Mesodermal cell (in vitro differentiated cells): ENCODE measurements at regions not wholly inside any gene's neighbourhood (a gene's known extent, or its start where the extent isn't known, plus 50 kb on each side); places are given as distances from the start of the nearest gene placed in this dataset.
"Not testable (repeated sequence)": the region's sequence is repeated elsewhere in the genome, so short reads cannot be mapped to it uniquely, and the experiment has no call there.

Experiments used
- H3K27ac ChIP-seq: 2 replicates; pipeline ENCODE4 v1.7.0; 2013; ENCODE audit warnings: mild to moderate bottlenecking, low read depth, low read length, moderate library complexity; ENCODE audit not compliant: severe bottlenecking
- H3K36me3 ChIP-seq: 2 replicates; pipeline ENCODE4 v1.7.1; 2013; ENCODE audit warnings: mild to moderate bottlenecking, low read length, moderate library complexity; ENCODE audit not compliant: control insufficient read depth, insufficient read depth
- H3K4me1 ChIP-seq: one replicate; pipeline ENCODE4 v1.7.1; 2013; ENCODE audit warnings: mild to moderate bottlenecking, low read length; ENCODE audit not compliant: insufficient read depth, control insufficient read depth, poor library complexity, severe bottlenecking
- H3K4me3 ChIP-seq: 2 replicates; pipeline ENCODE4 v1.7.0; 2013; ENCODE audit warnings: low read length, control low read depth, mild to moderate bottlenecking; ENCODE audit not compliant: insufficient read depth, poor library complexity, severe bottlenecking; ENCODE audit errors: extremely low read depth
- H3K9me3 ChIP-seq: 2 replicates; pipeline ENCODE4 v1.7.1; 2013; ENCODE audit warnings: mild to moderate bottlenecking, low read length, moderate library complexity; ENCODE audit not compliant: control insufficient read depth
- WGBS, 2 experiments: methylation state at CpG; one replicate each; pipeline ENCODE4 v1.1.5; 2013; ENCODE audit warnings: missing lambda C conversion rate in 2 of 2; ENCODE audit not compliant: insufficient coverage in 2 of 2; 5-methylcytosine and 5-hydroxymethylcytosine counted together

DNA sequence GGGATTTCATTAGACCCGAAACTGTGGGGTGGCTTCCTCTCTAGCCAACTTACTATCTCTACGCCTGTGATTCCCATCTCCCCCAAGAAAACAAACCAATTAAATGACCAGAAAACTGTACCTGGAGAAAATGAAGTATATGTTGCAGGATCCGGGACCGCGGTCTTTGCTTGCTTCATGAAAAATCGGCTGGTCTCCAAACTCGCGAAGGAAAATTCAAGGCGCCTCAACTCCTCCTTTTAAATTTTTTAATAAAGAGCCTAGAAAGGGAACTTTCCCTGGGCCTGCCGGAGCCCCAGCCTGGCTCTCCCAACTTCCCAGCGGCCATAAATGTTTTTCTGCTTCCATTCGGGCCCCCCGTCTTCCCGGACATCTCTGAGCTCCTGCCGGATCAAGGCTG is 110.8 kb upstream of the FOXD4L5 start:
- H3K27ac ChIP-seq, H3K4me3 ChIP-seq, H3K9me3 ChIP-seq, H3K36me3 ChIP-seq, H3K4me1 ChIP-seq: not testable (repeated sequence)
- no CpG with 5 or more reads among the region's 15 CpGs for WGBS, 2 experiments

DNA sequence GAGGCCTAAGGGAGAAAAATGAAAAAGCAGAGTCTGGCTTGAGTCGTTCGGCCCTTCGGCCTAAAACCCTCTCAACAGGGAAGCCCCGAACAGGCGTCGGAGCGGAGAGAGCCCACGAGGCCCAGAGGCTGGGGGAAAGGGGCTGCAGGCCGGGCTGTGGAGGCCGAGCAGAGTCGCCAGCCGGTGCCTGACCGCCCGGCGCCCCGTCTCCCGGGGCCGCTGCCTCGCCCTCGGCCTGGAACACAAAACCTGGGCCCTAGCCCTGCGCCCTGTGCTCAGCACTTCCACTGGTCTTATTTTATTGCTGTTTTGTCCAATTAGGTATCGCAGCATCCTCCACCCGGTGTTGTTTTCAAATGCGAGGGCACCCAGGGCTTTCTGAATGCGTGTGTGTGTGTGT is 110.1 kb upstream of the FOXD4L5 start:
- H3K4me3 ChIP-seq, H3K27ac ChIP-seq, H3K4me1 ChIP-seq, H3K36me3 ChIP-seq, H3K9me3 ChIP-seq: not testable (repeated sequence)
- 74% methylated on average over 10 of the region's 25 CpGs; no CpG with 5 or more reads in 1 of the 2 experiments for WGBS, 2 experiments

DNA sequence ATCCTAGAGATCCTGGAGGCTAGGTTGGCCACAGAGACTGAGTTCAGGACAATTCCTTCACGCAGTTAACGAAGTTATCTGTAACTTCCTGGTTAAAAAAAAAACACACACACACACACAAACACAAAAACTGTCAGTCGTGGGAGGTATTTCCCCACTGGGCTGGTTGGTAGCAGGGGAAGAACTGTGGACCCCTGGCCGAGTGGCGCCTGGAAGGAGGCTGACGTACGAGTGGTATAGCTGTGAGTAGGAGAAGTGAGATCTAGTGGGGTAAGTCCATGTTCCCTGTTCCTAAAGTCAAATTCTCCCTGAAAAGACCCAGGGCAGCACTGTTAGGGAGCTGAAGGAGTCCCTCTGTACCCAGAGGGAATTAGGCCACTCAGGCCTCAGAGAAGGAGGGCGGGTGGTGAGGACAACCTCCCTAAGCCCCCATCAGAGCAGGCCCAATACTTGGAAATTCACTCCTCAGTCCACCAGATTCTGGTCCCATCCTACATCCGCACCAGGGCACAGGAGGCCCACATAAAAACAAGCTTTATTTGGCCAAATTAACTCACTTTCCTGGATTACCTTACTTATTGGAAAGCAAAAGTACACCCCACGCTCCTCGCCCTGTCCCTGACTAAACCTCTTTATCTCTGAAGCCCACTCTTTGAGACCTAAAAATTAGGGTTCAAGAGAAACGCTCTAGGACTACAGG is 108.3 kb upstream of the FOXD4L5 start:
- 69 to 79% methylated on average over 2 to 3 of the region's 12 CpGs for WGBS, 2 experiments
- not testable (repeated sequence) for H3K4me1 ChIP-seq, H3K4me3 ChIP-seq, H3K36me3 ChIP-seq, H3K9me3 ChIP-seq, H3K27ac ChIP-seq

DNA sequence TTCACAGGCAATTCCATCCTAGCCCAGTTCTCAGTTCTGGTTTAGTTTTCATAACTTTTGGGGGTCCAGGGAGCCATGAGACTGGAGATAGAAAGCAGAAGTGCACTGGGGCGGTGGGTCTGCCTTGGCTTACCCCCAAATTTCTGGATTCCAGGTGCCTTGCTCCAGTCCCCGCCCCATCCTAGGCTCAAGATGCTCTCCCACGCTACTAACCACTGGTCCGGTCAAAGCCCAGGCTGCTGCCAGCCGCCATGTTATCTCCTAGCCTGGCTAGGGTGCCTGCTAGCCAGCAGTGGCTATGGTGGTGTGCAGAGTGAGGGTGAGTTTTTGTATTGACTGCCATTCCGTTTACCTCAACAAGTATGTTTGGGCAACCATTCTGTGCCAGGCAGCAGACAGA is 107.6 kb upstream of the FOXD4L5 start:
- H3K4me3 ChIP-seq, H3K27ac ChIP-seq, H3K4me1 ChIP-seq, H3K36me3 ChIP-seq, H3K9me3 ChIP-seq: not testable (repeated sequence)
- WGBS, 2 experiments, result no CpG with 5 or more reads among the region's 6 CpGs

DNA sequence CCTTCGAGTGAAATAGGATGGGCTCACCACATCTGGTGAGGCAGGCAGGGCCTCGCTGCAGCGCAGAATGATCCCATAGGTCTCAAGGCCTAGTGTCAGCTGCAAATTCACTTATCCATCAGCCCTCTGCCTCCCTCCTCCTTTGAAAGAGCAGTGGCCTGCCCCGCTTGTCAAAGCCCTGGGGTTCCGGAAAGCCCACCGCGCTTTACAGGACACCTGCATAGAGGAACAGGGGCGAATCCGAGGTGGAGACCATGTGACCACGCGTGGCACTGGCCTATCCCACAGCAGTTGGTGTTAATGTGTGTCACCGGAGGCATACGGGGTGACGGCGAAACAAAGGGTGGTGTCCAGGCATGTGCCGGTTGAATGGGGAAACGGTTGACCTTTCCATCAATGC is 104.7 kb upstream of the FOXD4L5 start:
- not testable (repeated sequence) for H3K27ac ChIP-seq, H3K4me1 ChIP-seq, H3K4me3 ChIP-seq, H3K36me3 ChIP-seq, H3K9me3 ChIP-seq
- WGBS, 2 experiments, result 94% methylated on average over 2 of the region's 17 CpGs; no CpG with 5 or more reads in 1 of the 2 experiments

DNA sequence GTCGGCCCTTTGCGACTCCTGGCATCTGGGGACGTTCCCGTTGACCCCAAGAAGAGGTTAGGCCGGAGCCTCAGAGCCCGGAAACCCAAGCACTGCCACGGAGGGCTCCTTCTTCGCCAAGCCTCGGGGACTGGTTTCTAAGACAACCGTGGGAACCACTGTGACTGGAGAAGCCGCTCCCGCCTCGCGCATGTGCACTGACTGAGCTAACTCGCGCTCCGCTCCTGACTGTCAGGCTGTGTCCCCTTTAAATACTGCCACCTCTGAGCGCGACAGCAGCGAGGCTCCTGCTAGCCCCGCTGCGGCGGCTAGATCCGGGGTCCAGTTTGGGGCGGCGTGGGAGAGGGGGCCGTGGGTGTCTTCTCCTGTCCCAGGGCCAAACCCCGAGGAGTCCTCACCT is 104.2 kb upstream of the FOXD4L5 start:
- not testable (repeated sequence) for H3K9me3 ChIP-seq, H3K36me3 ChIP-seq, H3K4me1 ChIP-seq, H3K27ac ChIP-seq, H3K4me3 ChIP-seq
- WGBS, 2 experiments, result 88 to 93% methylated on average over 15 to 18 of the region's 28 CpGs

DNA sequence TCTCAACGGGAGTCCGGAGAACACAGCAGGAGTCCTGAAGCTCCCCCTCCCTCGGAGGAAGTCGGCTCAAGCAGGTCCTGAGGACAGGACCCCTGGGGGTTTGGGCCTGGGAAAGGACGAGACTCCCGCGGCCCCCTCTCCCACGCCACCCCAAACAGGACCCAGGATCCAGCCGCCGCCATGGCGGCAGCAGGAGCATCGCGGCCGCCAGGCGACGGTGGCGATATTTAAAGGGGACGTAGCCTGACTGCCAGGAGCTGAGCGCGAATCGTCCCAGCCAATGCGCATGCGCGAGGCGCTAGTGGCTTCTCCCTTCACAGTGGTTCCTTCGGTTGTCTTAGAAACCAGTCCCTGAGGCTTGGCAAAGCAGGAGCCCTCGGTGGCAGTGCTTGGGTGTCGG is 101.7 kb upstream of the FOXD4L5 start:
- not testable (repeated sequence) for H3K36me3 ChIP-seq, H3K27ac ChIP-seq, H3K4me1 ChIP-seq, H3K9me3 ChIP-seq
- WGBS, 2 experiments, result 79 to 83% methylated on average over 24 to 25 of the region's 28 CpGs
- H3K4me3 ChIP-seq, result peak overlapping the region; percentile 25

DNA sequence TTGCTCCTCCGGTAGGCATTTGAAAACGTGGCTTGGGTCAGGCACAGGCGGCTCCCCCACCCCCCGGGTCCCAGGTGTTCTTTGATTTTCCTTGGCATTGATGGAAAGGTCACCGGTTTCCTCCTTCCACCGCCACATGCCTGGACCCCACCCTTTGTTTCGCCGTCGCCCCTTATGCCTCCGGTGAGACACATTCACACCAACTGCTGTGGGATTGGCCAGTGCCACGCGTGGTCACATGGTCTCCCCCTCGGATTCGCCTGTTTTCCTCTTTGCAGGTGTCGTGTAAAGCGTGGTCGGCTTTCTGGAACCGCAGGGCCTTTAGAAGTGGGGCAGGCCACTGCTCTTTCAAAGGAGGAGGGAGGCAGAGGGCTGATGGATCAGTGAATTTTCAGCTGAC is 101.2 kb upstream of the FOXD4L5 start:
- not testable (repeated sequence) for H3K27ac ChIP-seq, H3K36me3 ChIP-seq, H3K9me3 ChIP-seq, H3K4me1 ChIP-seq, H3K4me3 ChIP-seq
- 75 to 78% methylated on average over 11 to 14 of the region's 18 CpGs for WGBS, 2 experiments

DNA sequence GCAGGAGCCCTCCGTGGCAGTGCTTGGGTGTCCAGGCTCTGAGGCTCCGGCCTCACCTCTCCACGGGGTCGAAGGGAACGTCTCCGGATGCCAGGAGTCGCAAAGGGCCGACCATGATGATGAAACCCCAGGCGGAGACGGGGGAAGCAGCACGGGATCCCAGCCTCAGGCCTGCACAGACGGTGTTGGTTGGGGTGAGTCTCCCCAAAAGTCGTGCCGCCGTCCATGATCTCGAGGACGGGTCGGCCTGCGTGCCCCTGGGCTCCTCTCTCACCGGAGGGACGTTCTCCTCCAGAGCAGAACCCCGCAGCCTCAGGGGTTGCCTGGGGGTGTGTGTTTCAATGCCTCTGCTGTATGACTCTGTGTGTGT is 100.6 kb upstream of the FOXD4L5 start:
- not testable (repeated sequence) for H3K4me3 ChIP-seq, H3K27ac ChIP-seq, H3K9me3 ChIP-seq, H3K4me1 ChIP-seq, H3K36me3 ChIP-seq
- 85 to 90% methylated on average over 14 to 22 of the region's 22 CpGs for WGBS, 2 experiments

DNA sequence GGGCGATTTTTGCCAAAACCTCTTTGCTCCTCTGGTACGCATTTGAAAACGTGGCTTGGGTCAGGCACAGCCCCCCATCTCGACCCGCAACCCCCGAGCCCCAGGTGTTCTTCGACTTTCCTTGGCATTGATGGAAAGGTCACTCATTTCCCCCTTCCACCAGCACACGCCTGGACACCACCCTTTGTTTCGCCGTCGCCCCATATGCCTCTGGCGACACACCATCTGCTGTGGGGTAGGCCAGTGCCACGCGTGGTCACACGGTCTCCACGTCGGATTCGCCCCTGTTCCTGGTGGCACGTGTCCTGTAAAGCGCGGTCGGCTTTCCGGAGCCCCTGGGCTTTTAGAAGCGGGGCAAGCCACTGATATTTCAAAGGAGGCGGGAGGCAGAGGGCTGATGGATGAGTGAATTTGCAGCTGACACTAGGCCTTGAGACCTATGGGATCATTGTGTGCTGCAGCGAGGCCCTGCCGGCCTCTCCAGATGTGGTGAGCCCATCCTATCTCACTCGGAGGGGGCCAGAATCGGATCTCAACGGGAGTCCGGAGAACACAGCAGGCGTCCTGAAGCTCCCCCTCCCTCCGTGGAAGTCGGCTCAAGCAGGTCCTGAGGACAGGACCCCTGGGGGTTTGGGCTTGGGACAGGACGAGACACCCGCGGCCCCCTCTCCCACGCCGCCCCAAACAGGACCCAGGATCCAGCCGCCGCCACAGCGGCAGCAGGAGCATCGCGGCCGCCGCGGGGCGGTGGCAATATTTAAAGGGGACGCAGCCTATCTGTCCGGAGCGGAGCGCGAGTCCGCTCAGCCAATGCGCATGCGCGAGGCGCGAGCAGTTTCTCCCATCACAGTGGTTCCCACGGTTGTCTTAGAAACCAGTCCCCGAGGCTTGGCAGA is 100.0 kb upstream of the FOXD4L5 start:
- H3K27ac ChIP-seq, H3K36me3 ChIP-seq, H3K9me3 ChIP-seq, H3K4me3 ChIP-seq, H3K4me1 ChIP-seq: not testable (repeated sequence)
- 89% methylated on average over 48 to 60 of the region's 61 CpGs for WGBS, 2 experiments

DNA sequence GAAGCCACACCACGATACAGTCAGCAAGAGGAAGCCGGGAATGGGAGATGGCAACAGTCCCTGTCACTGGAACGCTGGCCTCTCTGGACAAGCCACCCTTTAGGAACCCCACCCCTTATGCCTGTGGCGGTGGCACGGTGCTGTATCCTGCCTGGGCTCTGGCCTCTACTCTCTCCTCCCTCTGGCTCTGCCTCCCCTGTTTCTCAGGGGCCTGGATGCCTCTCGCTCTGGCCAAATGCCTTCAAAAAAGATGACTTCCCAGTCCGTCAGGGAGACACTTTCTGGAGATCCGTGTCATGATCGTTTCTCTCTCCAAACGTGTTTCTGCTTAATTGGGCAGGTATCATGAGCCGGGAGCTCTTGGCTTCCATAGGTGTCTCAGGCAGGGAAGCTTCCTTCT is 99.1 kb upstream of the FOXD4L5 start:
- not testable (repeated sequence) for H3K4me1 ChIP-seq, H3K9me3 ChIP-seq, H3K36me3 ChIP-seq, H3K27ac ChIP-seq, H3K4me3 ChIP-seq
- WGBS, 2 experiments, result 74 to 78% methylated on average over 6 to 8 of the region's 11 CpGs
